Thyroid gland (tissue), 4 donors: ENCODE measurements at regions not wholly inside any gene's neighbourhood (a gene's known extent, or its start where the extent isn't known, plus 50 kb on each side); places are given as distances from the start of the nearest gene placed in this dataset.

ENCODE experiments used
- CTCF ChIP-seq, 6 experiments: fragments of 200-600 bp in 3 of 6; fragments of 450-650 bp in 3 of 6; sonication (generic) in 3 of 6; IDR thresholded peaks; one replicate each; pipeline ENCODE4 v1.5.1; 2016 to 2019; ENCODE audit warnings: antibody characterized with exemption in 6 of 6, mild to moderate bottlenecking in 2 of 6, inconsistent platforms in 1 of 6, moderate library complexity in 1 of 6
- POLR2A ChIP-seq, 2 donors: fragments of 450-650 bp; IDR thresholded peaks; one replicate each; pipeline ENCODE4 v1.6.1; 2017; ENCODE audit warnings: antibody characterized with exemption in 2 of 2, mild to moderate bottlenecking in 2 of 2, moderate library complexity in 1 of 2

- TF ChIP-seq POLR2A (IDR thresholded peaks at IDR 0.05) (no peak), CTCF (IDR thresholded peaks at IDR 0.05) (no peak)
Measured at GRCh38 chr6:12414096-12414675, 124.0 kb downstream of the EDN1 start.
